ENCODE measurements at regions not wholly inside any gene's neighbourhood (a gene's known extent, or its start where the extent isn't known, plus 50 kb on each side); places are given as distances from the start of the nearest gene placed in this dataset.

DNA sequence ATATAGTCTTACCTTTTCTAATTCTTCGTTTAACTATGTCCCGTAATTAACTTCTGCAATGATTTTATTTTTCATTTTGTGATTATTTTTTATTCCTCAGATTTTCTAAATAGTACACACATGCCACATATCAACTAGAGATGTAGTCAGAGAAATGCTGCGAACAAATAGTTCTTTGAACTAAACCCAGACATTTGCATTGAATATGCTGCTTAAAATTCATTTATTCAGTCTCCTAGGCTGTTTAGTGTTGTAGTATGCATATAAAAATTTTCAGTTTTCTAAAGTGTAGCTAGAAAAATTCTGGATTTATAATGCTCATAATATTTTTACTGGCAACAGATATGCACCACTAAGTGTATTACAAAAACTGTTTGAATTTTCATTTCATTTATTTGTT, 68.9 kb upstream of the SLC38A11 start:
- no peak overlapping the region for H3K9ac ChIP-seq (ENCODE audit: low read depth in 1 of 2, low read length in 2 of 2)
- H3K9me3 ChIP-seq (ENCODE audit: control insufficient read depth in 4 of 4, low read length in 3 of 4), result no peaks in the 10 kb centered on the region
- DNase-seq (ENCODE audit: low spot score), result no peak
- H3K4me3 ChIP-seq (ENCODE audit: low read depth in 1 of 3, low read length in 3 of 3), result no peak overlapping the region
- 93% methylated on average over 3 of the region's 3 CpGs for WGBS
- TF ChIP-seq HNF4A (conservative IDR thresholded peaks at IDR 0.05), result no peak
- TF ChIP-seq FOXA1 (IDR thresholded peaks at IDR 0.05), result no peak
- TF ChIP-seq, protein P1, sequence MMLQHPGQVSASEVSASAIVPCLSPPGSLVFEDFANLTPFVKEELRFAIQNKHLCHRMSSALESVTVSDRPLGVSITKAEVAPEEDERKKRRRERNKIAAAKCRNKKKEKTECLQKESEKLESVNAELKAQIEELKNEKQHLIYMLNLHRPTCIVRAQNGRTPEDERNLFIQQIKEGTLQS (IDR thresholded peaks at IDR 0.05), result no peak
- no peak for TF ChIP-seq RAD21 (IDR thresholded peaks at IDR 0.05)
- no peak for TF ChIP-seq NR2F2 (IDR thresholded peaks at IDR 0.05)
- TF ChIP-seq, protein P2, sequence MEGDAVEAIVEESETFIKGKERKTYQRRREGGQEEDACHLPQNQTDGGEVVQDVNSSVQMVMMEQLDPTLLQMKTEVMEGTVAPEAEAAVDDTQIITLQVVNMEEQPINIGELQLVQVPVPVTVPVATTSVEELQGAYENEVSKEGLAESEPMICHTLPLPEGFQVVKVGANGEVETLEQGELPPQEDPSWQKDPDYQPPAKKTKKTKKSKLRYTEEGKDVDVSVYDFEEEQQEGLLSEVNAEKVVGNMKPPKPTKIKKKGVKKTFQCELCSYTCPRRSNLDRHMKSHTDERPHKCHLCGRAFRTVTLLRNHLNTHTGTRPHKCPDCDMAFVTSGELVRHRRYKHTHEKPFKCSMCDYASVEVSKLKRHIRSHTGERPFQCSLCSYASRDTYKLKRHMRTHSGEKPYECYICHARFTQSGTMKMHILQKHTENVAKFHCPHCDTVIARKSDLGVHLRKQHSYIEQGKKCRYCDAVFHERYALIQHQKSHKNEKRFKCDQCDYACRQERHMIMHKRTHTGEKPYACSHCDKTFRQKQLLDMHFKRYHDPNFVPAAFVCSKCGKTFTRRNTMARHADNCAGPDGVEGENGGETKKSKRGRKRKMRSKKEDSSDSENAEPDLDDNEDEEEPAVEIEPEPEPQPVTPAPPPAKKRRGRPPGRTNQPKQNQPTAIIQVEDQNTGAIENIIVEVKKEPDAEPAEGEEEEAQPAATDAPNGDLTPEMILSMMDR (IDR thresholded peaks at IDR 0.05; ENCODE audit: low read depth, low read length, missing input control), result no peak
- TF ChIP-seq, protein P3, sequence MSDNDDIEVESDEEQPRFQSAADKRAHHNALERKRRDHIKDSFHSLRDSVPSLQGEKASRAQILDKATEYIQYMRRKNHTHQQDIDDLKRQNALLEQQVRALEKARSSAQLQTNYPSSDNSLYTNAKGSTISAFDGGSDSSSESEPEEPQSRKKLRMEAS (IDR thresholded peaks at IDR 0.05), result no peak
- no peak for TF ChIP-seq GABPA (IDR thresholded peaks at IDR 0.05 in 1 of 2, conservative IDR thresholded peaks at IDR 0.05 in 1 of 2)
- TF ChIP-seq, protein P4, sequence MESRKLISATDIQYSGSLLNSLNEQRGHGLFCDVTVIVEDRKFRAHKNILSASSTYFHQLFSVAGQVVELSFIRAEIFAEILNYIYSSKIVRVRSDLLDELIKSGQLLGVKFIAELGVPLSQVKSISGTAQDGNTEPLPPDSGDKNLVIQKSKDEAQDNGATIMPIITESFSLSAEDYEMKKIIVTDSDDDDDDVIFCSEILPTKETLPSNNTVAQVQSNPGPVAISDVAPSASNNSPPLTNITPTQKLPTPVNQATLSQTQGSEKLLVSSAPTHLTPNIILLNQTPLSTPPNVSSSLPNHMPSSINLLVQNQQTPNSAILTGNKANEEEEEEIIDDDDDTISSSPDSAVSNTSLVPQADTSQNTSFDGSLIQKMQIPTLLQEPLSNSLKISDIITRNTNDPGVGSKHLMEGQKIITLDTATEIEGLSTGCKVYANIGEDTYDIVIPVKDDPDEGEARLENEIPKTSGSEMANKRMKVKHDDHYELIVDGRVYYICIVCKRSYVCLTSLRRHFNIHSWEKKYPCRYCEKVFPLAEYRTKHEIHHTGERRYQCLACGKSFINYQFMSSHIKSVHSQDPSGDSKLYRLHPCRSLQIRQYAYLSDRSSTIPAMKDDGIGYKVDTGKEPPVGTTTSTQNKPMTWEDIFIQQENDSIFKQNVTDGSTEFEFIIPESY (IDR thresholded peaks at IDR 0.05), result no peak
- TF ChIP-seq RXRA (IDR thresholded peaks at IDR 0.05), result no peak
- TF ChIP-seq HNF4G (IDR thresholded peaks at IDR 0.05), result no peak
- TF ChIP-seq, protein P5, sequence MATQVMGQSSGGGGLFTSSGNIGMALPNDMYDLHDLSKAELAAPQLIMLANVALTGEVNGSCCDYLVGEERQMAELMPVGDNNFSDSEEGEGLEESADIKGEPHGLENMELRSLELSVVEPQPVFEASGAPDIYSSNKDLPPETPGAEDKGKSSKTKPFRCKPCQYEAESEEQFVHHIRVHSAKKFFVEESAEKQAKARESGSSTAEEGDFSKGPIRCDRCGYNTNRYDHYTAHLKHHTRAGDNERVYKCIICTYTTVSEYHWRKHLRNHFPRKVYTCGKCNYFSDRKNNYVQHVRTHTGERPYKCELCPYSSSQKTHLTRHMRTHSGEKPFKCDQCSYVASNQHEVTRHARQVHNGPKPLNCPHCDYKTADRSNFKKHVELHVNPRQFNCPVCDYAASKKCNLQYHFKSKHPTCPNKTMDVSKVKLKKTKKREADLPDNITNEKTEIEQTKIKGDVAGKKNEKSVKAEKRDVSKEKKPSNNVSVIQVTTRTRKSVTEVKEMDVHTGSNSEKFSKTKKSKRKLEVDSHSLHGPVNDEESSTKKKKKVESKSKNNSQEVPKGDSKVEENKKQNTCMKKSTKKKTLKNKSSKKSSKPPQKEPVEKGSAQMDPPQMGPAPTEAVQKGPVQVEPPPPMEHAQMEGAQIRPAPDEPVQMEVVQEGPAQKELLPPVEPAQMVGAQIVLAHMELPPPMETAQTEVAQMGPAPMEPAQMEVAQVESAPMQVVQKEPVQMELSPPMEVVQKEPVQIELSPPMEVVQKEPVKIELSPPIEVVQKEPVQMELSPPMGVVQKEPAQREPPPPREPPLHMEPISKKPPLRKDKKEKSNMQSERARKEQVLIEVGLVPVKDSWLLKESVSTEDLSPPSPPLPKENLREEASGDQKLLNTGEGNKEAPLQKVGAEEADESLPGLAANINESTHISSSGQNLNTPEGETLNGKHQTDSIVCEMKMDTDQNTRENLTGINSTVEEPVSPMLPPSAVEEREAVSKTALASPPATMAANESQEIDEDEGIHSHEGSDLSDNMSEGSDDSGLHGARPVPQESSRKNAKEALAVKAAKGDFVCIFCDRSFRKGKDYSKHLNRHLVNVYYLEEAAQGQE (IDR thresholded peaks at IDR 0.05), result no peak
- TF ChIP-seq FOXA2 (IDR thresholded peaks at IDR 0.05), result no peak
- no peak for TF ChIP-seq YY1 (IDR thresholded peaks at IDR 0.05)
- no peak for TF ChIP-seq EGR1 (IDR thresholded peaks at IDR 0.05; ENCODE audit: low read depth in 2 of 2)
- no peak for TF ChIP-seq TAF1 (conservative IDR thresholded peaks at IDR 0.05)
- TF ChIP-seq SP1 (IDR thresholded peaks at IDR 0.05), result no peak
- TF ChIP-seq JUND (IDR thresholded peaks at IDR 0.05), result no peak
- H3K27me3 ChIP-seq (ENCODE audit: control insufficient read depth in 4 of 4, insufficient read depth in 4 of 4, low read length in 3 of 4), result no peaks in the 10 kb centered on the region
- H3K4me1 ChIP-seq (ENCODE audit: control insufficient read depth in 4 of 4, insufficient read depth in 4 of 4, low read length in 3 of 4), result no peaks in the 10 kb centered on the region
- H3K36me3 ChIP-seq (ENCODE audit: control insufficient read depth in 4 of 4, insufficient read depth in 3 of 4, low read depth in 1 of 4, low read length in 3 of 4), result no peaks in the 10 kb centered on the region
- no peak overlapping the region for H3K27ac ChIP-seq (ENCODE audit: low read depth in 1 of 2, low read length in 2 of 2)

Measured in liver (tissue), 8 donors.